Karpas-422 (cell line): ENCODE measurements at regions not wholly inside any gene's neighbourhood (a gene's known extent, or its start where the extent isn't known, plus 50 kb on each side); places are given as distances from the start of the nearest gene placed in this dataset.
A peak's percentile ranks its signal among the peaks of the same experiment; 100 is the strongest.
"Not testable (repeated sequence)": the region's sequence is repeated elsewhere in the genome, so short reads cannot be mapped to it uniquely, and the experiment has no call there.

Source experiments
- DNase-seq: peaks from one replicate; pipeline ENCODE4 v3.0.0-alpha.2; 2015
- H2AFZ ChIP-seq: fragments of 200-600 bp; sonication (generic); 2 replicates; pipeline ENCODE4 v1.6.1; 2014; ENCODE audit warnings: antibody characterized with exemption, low read length, mixed read lengths
- H3K27ac ChIP-seq: fragments of 200-600 bp; sonication (generic); 2 replicates; pipeline ENCODE4 v1.5.1; 2014; ENCODE audit warnings: mild to moderate bottlenecking, low read length, moderate library complexity
- H3K27me3 ChIP-seq: fragments of 200-600 bp; sonication (generic); 2 replicates; pipeline ENCODE4 v1.6.1; 2014; ENCODE audit warnings: low read length, mixed read lengths
- H3K36me3 ChIP-seq: fragments of 200-600 bp; sonication (generic); 2 replicates; pipeline ENCODE4 v1.6.1; 2014; ENCODE audit warnings: low read length, mixed read lengths; ENCODE audit not compliant: insufficient read depth
- H3K4me1 ChIP-seq: fragments of 200-600 bp; sonication (generic); 2 replicates; pipeline ENCODE4 v1.6.1; 2014; ENCODE audit warnings: mild to moderate bottlenecking, low read length, mixed read lengths
- H3K4me2 ChIP-seq: fragments of 200-600 bp; sonication (generic); 2 replicates; pipeline ENCODE4 v1.6.1; 2014; ENCODE audit warnings: low read length, low read depth, mild to moderate bottlenecking; ENCODE audit not compliant: poor library complexity, severe bottlenecking
- H3K4me3 ChIP-seq: fragments of 200-600 bp; sonication (generic); 2 replicates; pipeline ENCODE4 v1.5.1; 2014; ENCODE audit warnings: mild to moderate bottlenecking, antibody characterized with exemption, low read length, mixed read lengths
- H3K79me2 ChIP-seq: fragments of 200-600 bp; sonication (generic); 2 replicates; pipeline ENCODE4 v1.6.1; 2014; ENCODE audit warnings: mild to moderate bottlenecking, low read length, mixed read lengths
- H3K9ac ChIP-seq: fragments of 200-600 bp; sonication (generic); 2 replicates; pipeline ENCODE4 v1.6.0; 2014; ENCODE audit warnings: low read length
- H3K9me2 ChIP-seq: fragments of 200-600 bp; sonication (generic), shearing (Covaris generic); replicated peaks from 2 replicates; pipeline ENCODE4 v1.6.0; 2014; ENCODE audit warnings: mild to moderate bottlenecking, low read length, moderate library complexity; ENCODE audit not compliant: insufficient read depth
- H3K9me3 ChIP-seq: fragments of 300-700, 200-600 bp; sonication (generic); 2 replicates; pipeline ENCODE4 v1.6.1; 2014; ENCODE audit warnings: low read length, mixed read lengths
- H4K20me1 ChIP-seq: fragments of 200-600 bp; sonication (generic); 2 replicates; pipeline ENCODE4 v1.6.1; 2014; ENCODE audit warnings: mild to moderate bottlenecking, antibody characterized with exemption, low read length, low read depth; ENCODE audit not compliant: insufficient read depth

DNA sequence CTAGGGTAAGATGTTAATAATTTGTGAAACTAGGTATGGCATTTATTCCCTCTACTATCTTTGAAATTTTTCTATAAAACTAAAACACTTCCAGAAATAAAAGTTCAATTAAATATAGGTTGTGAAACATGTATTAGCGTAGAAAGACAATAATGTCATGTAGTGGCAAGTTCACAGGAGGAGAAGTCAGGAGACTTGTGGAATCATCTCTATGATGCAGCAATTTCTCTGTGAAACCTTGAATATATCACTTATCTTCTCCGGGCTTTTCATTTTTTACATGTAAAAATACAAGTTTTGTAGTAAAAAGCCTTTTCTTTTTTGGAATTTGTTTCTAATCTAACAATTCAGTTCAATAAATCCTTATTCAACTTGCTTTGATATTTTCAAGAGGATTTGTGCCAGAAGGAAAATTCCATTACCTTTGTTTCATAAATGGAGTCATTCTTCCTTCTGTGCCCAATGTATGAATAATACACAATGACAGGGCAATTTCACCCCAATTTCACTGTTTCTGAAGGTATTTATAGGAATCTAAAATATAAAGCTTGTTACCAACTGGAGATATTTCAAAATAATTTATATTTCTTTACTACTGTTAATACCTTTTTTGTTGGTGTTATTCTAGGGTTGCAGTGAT, 758.3 kb downstream of the FAM181B start:
- Histone ChIP-seq H3K9ac (no peak overlapping the region), H3K27me3 (no peaks in the 10 kb centered on the region), H3K36me3 (no peaks in the 10 kb centered on the region)

DNA sequence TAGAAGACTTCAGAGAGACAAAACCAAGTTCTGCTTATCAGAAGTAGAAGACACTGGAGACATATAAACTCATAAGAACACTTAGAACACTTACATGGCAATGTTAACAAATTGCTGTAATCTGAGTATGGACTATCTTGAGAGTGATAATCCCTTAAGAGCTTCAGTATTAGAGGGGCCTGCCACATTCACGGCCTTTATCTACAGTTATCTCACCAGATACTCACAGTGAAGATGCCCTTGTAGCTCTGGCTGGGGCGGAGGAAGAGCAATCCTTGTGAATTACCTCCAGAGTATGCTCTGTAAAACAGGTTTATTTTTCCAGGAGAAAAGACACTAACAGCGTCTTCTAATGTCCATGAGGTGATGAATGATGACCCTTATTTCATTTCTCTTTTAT, 762.8 kb downstream of the FAM181B start:
- H3K4me2 ChIP-seq: no peak overlapping the region
- H3K4me1 ChIP-seq: no peaks in the 10 kb centered on the region
- no peak overlapping the region for H3K4me3 ChIP-seq
- no peaks in the 10 kb centered on the region for H3K79me2 ChIP-seq
- no peaks in the 10 kb centered on the region for H3K36me3 ChIP-seq
- H3K9me2 ChIP-seq: 0 out of 2 replicates have a peak, but pooled peaks cover 2% of the 10 kb centered on the region
- H3K9me3 ChIP-seq: no peaks in the 10 kb centered on the region
- no peak overlapping the region for H2AFZ ChIP-seq
- no peak overlapping the region for H3K9ac ChIP-seq
- H4K20me1 ChIP-seq: no peaks in the 10 kb centered on the region
- no peak for DNase-seq
- no peaks in the 10 kb centered on the region for H3K27me3 ChIP-seq
- H3K27ac ChIP-seq: no peak overlapping the region

More for the DNA sequence above, 758.3 kb downstream of the FAM181B start:
- no peaks in the 10 kb centered on the region for H3K79me2 ChIP-seq
- no peak overlapping the region for H3K4me2 ChIP-seq
- H3K9me2 ChIP-seq: 0 out of 2 replicates have a peak, but pooled peaks cover 2% of the 10 kb centered on the region
- no peak for DNase-seq
- H3K9me3 ChIP-seq: no peaks in the 10 kb centered on the region
- no peaks in the 10 kb centered on the region for H3K4me1 ChIP-seq
- H3K27ac ChIP-seq: no peak overlapping the region
- H4K20me1 ChIP-seq: no peaks in the 10 kb centered on the region
- H2AFZ ChIP-seq: no peak overlapping the region
- H3K4me3 ChIP-seq: no peak overlapping the region

DNA sequence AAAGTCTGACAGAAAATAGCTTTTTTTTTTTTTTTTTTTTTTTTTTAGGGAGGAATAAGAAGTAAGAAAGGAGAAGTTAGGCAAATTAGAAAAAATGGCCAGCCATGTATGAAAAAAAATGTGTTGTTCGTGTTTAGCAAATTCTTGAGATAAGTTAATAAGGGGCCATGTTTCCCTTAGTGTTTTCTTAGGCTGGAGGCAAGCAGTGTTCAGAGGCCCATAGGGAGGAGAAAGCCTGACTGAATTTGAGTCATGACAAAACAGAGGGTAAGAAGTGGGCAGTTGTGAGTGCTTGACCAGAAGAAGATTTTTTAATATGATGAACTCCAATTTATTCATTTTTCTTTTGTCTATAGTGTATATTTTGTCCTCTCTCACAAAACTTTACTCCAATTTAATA, 766.4 kb downstream of the FAM181B start:
- no peaks in the 10 kb centered on the region for H4K20me1 ChIP-seq
- no peak overlapping the region for H3K4me2 ChIP-seq
- no peaks in the 10 kb centered on the region for H3K79me2 ChIP-seq
- H2AFZ ChIP-seq: no peak overlapping the region
- H3K9me2 ChIP-seq: no peaks in the 10 kb centered on the region
- H3K4me3 ChIP-seq: no peak overlapping the region
- H3K9ac ChIP-seq: no peak overlapping the region
- H3K36me3 ChIP-seq: no peaks in the 10 kb centered on the region
- DNase-seq: no peak
- no peak overlapping the region for H3K27ac ChIP-seq
- H3K9me3 ChIP-seq: no peaks in the 10 kb centered on the region
- no peaks in the 10 kb centered on the region for H3K27me3 ChIP-seq
- no peaks in the 10 kb centered on the region for H3K4me1 ChIP-seq

DNA sequence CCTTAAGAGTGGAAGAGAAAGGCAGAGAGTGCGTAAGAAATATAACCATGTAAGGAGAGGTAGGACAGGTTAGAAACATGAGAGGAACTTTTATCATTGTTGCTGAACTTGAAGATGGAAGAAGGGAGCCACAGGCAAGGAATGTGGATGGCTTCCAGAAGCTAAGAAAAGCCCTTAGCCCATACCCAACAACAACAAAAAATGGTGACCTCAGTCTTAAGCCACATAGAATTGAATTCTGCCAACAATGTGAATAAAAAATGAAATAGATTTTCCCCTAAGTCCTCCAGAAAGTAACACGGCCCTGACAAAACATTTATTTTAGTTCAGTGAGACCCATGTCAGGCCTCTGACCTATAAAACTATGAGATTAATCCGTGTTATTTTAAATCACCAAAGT, 767.3 kb downstream of the FAM181B start:
- H3K9ac ChIP-seq: no peak overlapping the region
- H3K9me2 ChIP-seq: no peaks in the 10 kb centered on the region
- H3K27ac ChIP-seq: no peak overlapping the region
- no peaks in the 10 kb centered on the region for H3K79me2 ChIP-seq
- no peaks in the 10 kb centered on the region for H4K20me1 ChIP-seq
- H3K4me2 ChIP-seq: no peak overlapping the region
- H3K36me3 ChIP-seq: no peaks in the 10 kb centered on the region
- DNase-seq: no peak
- no peaks in the 10 kb centered on the region for H3K27me3 ChIP-seq
- H3K4me1 ChIP-seq: no peaks in the 10 kb centered on the region
- no peaks in the 10 kb centered on the region for H3K9me3 ChIP-seq
- H3K4me3 ChIP-seq: no peak overlapping the region
- no peak overlapping the region for H2AFZ ChIP-seq

DNA sequence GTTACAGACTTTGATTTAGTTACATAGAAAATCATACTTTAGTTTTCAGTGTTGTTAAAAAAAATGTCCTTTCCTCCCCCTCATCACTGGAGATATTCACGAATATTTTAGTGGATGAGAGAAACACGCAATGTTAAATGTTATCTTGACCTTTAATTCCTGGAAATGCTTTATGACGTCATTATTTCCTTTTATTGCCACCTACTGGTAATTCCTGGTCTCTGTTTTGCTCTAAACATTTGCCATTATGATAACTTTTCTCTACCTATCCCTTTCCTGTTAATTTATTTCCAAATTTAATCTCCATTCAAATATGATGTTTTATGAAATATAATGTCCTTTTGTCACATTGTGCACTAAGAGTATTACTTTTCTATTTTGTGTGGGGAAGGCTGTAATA, 770.6 kb downstream of the FAM181B start:
- Histone ChIP-seq H2AFZ (no peak overlapping the region), H3K9me3 (no peaks in the 10 kb centered on the region), H3K27me3 (no peaks in the 10 kb centered on the region), H4K20me1 (no peaks in the 10 kb centered on the region), H3K9me2 (no peaks in the 10 kb centered on the region), H3K79me2 (no peaks in the 10 kb centered on the region), H3K27ac (no peak overlapping the region), H3K4me2 (no peak overlapping the region), H3K36me3 (no peaks in the 10 kb centered on the region), H3K4me3 (no peak overlapping the region), H3K4me1 (no peaks in the 10 kb centered on the region), H3K9ac (no peak overlapping the region)
- peak; percentile 63 for DNase-seq

DNA sequence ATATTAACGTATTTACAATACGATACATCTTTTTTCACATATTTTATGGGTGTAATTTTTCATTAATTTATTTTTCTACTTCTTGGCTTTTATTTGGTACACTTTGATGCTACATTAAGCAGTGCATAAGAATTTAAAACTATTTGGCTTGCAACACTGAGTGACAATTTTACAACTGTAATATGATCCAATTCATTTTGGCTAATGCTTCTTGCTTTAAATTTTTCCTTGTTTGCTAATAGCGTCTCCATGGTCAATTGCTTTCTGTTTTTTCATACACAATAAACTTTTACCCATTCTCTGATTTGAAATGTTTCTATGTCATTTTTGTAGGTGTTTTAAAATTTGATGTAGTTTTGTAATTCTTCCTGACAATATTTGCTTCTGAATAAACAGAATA, 773.2 kb downstream of the FAM181B start:
- Histone ChIP-seq H3K27ac (no peak overlapping the region), H3K9ac (no peak overlapping the region), H3K36me3 (no peaks in the 10 kb centered on the region), H2AFZ (no peak overlapping the region), H3K9me3 (no peaks in the 10 kb centered on the region), H3K27me3 (no peaks in the 10 kb centered on the region), H4K20me1 (no peaks in the 10 kb centered on the region), H3K4me3 (no peak overlapping the region), H3K4me2 (no peak overlapping the region), H3K9me2 (no peaks in the 10 kb centered on the region), H3K79me2 (no peaks in the 10 kb centered on the region), H3K4me1 (no peaks in the 10 kb centered on the region)
- DNase-seq: no peak

DNA sequence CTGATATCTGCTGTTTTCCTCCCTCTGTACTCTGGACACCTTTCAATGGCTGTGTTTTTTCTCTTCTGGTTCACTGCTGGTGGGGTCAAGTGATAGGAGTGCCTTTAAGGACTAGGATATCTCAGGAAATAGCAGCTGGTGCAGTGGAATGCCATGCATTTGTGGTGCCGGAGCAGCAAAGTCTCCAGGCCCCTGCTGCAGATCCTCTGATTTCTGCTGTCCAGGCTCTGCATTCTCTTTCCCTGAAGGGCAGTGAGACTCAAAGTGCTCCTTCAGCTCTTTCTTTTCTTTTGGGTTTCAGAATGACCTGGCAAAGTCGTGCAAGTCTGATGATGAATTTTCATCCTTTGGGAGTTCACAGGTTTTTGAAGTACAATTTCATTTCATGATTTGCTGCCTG, 774.3 kb downstream of the FAM181B start:
- H3K27ac ChIP-seq: no peak overlapping the region
- H4K20me1 ChIP-seq: no peaks in the 10 kb centered on the region
- no peak overlapping the region for H3K4me3 ChIP-seq
- H3K9me3 ChIP-seq: no peaks in the 10 kb centered on the region
- no peak overlapping the region for H2AFZ ChIP-seq
- H3K79me2 ChIP-seq: no peaks in the 10 kb centered on the region
- H3K9ac ChIP-seq: no peak overlapping the region
- H3K9me2 ChIP-seq: no peaks in the 10 kb centered on the region
- no peaks in the 10 kb centered on the region for H3K4me1 ChIP-seq
- H3K27me3 ChIP-seq: no peaks in the 10 kb centered on the region
- no peak overlapping the region for H3K4me2 ChIP-seq
- no peaks in the 10 kb centered on the region for H3K36me3 ChIP-seq
- no peak for DNase-seq

DNA sequence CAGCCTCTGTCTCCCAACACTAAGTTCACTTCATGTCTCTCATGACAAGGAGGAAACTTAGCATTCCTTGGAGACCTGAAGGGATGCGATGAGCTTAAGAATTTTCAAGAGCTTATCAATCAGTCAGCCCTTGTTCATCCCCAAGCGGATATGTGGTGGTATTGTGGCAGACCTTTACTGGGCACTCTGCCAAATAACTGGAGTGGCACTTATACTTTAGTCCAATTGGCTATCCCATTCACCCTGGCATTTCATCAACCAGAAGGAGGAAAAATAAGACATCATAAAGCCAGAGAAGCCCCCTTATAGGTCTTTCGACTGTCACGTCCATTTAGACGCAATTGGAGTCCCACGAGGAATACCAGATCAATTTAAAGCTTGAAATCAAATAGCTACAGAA, 779.4 kb downstream of the FAM181B start:
- not testable (repeated sequence) for H3K9ac ChIP-seq, H3K4me2 ChIP-seq, H3K27ac ChIP-seq, H3K9me3 ChIP-seq, H3K4me3 ChIP-seq, H2AFZ ChIP-seq, H4K20me1 ChIP-seq, DNase-seq, H3K79me2 ChIP-seq, H3K36me3 ChIP-seq, H3K27me3 ChIP-seq, H3K9me2 ChIP-seq, H3K4me1 ChIP-seq

DNA sequence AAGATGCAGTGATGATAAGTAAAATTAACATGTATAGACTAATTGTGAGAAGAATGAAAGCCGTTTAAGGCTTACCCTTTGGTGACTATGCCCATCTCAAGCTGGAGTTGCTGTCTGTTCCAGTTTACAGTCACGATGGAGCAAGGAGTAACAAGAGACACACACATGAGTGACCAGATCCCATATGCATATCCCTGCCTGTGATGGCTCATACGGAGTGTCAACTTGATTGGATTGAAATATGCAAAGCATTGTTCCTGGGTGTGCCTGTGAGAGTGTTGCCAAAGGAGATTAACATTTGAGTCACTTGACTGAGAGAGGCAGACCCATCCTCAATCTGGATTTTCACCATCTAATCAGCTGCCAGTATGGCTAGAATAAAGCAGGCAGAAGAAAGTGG, 786.8 kb downstream of the FAM181B start:
- Histone ChIP-seq H3K27ac (no peak overlapping the region), H2AFZ (no peak overlapping the region), H3K9me2 (no peaks in the 10 kb centered on the region), H3K36me3 (no peaks in the 10 kb centered on the region), H3K79me2 (no peaks in the 10 kb centered on the region), H4K20me1 (no peaks in the 10 kb centered on the region), H3K9ac (no peak overlapping the region), H3K9me3 (no peaks in the 10 kb centered on the region), H3K4me2 (no peak overlapping the region), H3K27me3 (no peaks in the 10 kb centered on the region), H3K4me1 (no peaks in the 10 kb centered on the region), H3K4me3 (no peak overlapping the region)
- no peak for DNase-seq
